Testis (tissue), 2 donors: ENCODE measurements at regions not wholly inside any gene's neighbourhood (a gene's known extent, or its start where the extent isn't known, plus 50 kb on each side); places are given as distances from the start of the nearest gene placed in this dataset.

Experiments used
- DNase-seq: peaks from one replicate; pipeline ENCODE4 v3.0.0-alpha.2; 2019
- H3K27ac ChIP-seq, 2 donors: fragments of 200-600 bp; sonication (generic); one replicate each; pipeline ENCODE4 v1.5.1; 2019
- H3K27me3 ChIP-seq: fragments of 200-600 bp; sonication (generic); one replicate; pipeline ENCODE4 v1.5.1; 2019
- H3K36me3 ChIP-seq: fragments of 200-600 bp; sonication (generic); one replicate; pipeline ENCODE4 v1.5.1; 2017; ENCODE audit warnings: low read depth; ENCODE audit errors: missing control alignments
- H3K4me1 ChIP-seq: fragments of 200-600 bp; sonication (generic); one replicate; pipeline ENCODE4 v1.5.1; 2019
- H3K4me3 ChIP-seq, 2 donors: fragments of 200-600 bp; sonication (generic); one replicate each; pipeline ENCODE4 v1.5.1; 2017 to 2019
- H3K9me3 ChIP-seq: fragments of 200-600 bp; sonication (generic); one replicate; pipeline ENCODE4 v1.5.1; 2017
- POLR2A ChIP-seq: fragments of 450-650 bp; IDR thresholded peaks from one replicate; pipeline ENCODE4 v1.6.1; 2017; ENCODE audit warnings: antibody characterized with exemption, mild to moderate bottlenecking, moderate library complexity
- WGBS, 2 donors: methylation state at CpG; one replicate each; pipeline ENCODE4 v1.1.5; 2018; 5-methylcytosine and 5-hydroxymethylcytosine counted together
- intact Hi-C: fragments of 100-400 bp; cut with DNase I; formaldehyde crosslinking; loops from one replicate; pipeline ENCODE4 v1.15.1; 2023; ENCODE audit warnings: low total_unique reads
- TF ChIP-seq, protein P1 (sequence below), 3 experiments: fragments of 450-650 bp in 2 of 3; fragments of 200-600 bp in 1 of 3; sonication (generic) in 1 of 3; IDR thresholded peaks; one replicate each; pipeline ENCODE4 v1.5.1; 2016 to 2019; ENCODE audit warnings: antibody characterized with exemption in 3 of 3, mild to moderate bottlenecking in 2 of 3, moderate library complexity in 1 of 3

GRCh38 chr13:54356209-54356608 lies 1327.6 kb downstream of the OLFM4 start:
- Histone ChIP-seq H3K36me3 (no peaks in the 10 kb centered on the region), H3K27ac (no peak overlapping the region), H3K4me3 (no peak overlapping the region), H3K4me1 (no peaks in the 10 kb centered on the region), H3K27me3 (no peaks in the 10 kb centered on the region), H3K9me3 (no peaks in the 10 kb centered on the region)
- TF ChIP-seq, protein P1, sequence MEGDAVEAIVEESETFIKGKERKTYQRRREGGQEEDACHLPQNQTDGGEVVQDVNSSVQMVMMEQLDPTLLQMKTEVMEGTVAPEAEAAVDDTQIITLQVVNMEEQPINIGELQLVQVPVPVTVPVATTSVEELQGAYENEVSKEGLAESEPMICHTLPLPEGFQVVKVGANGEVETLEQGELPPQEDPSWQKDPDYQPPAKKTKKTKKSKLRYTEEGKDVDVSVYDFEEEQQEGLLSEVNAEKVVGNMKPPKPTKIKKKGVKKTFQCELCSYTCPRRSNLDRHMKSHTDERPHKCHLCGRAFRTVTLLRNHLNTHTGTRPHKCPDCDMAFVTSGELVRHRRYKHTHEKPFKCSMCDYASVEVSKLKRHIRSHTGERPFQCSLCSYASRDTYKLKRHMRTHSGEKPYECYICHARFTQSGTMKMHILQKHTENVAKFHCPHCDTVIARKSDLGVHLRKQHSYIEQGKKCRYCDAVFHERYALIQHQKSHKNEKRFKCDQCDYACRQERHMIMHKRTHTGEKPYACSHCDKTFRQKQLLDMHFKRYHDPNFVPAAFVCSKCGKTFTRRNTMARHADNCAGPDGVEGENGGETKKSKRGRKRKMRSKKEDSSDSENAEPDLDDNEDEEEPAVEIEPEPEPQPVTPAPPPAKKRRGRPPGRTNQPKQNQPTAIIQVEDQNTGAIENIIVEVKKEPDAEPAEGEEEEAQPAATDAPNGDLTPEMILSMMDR (IDR thresholded peaks at IDR 0.05): no peak
- no peak for TF ChIP-seq POLR2A
- no peak for DNase-seq
- intact Hi-C loops: no loop called here

DNA sequence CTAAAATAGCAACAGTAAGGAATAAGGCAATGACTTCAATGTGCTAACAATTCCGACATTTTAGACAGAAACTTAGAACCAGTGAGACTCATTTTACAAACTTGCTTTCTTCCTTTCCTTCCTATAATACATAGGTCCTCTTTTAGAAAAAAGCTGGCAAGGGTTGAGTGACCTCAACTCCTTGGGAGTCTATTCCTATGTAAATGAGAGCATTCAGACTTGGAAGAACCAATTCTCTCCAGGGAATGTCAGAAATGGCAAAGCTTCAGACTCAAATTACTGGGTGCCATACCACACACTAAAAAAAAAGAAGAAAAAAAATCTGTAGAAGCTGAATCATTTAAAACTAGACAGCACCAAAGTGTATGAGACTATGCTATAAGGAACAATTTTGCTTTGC lies 1328.2 kb downstream of the OLFM4 start:
- WGBS, 2 donors: 85 to 88% methylated on average over 1 of the region's 1 CpG
- H3K27me3 ChIP-seq: no peaks in the 10 kb centered on the region
- no peaks in the 10 kb centered on the region for H3K9me3 ChIP-seq
- TF ChIP-seq, protein P1 (IDR thresholded peaks at IDR 0.05): no peak
- no peak for TF ChIP-seq POLR2A
- no peak for DNase-seq
- no peaks in the 10 kb centered on the region for H3K4me1 ChIP-seq
- H3K27ac ChIP-seq: no peak overlapping the region
- no peak overlapping the region for H3K4me3 ChIP-seq
- intact Hi-C loops: no loop called here
- no peaks in the 10 kb centered on the region for H3K36me3 ChIP-seq

DNA sequence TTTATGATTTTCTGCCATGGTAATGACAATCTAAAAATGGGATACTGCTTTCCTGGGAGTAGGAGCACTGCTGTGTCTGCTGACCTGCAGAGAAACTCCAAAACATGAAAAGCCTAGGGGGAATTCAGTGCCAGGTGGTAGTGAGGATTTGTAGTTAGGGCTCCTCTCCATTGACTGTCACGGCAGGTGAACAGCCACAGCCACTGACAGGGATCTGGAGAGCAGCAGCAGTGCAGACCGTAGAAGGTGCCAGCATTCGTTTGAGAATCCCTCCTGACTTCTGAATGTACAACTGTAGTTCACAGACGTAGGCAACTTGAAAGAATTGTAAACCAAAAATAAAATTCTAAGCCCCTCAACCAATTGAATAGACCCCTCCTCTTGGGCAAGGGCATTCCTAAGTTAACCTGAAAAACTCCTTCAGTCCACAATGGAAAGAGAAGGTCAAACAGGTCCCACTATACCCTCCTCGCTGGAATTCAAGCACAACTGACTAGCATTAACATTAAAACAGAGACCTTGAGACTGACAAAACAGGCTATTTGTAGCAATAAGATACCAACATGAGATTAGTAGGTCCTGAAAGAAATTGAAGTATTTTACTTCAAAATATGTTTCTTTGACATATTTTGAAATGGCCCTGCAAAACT lies 1328.8 kb downstream of the OLFM4 start:
- no peaks in the 10 kb centered on the region for H3K4me1 ChIP-seq
- H3K4me3 ChIP-seq: no peak overlapping the region
- no peak overlapping the region for H3K27ac ChIP-seq
- intact Hi-C loops: no loop called here
- TF ChIP-seq, protein P1 (IDR thresholded peaks at IDR 0.05): no peak
- no peak for TF ChIP-seq POLR2A
- H3K9me3 ChIP-seq: no peaks in the 10 kb centered on the region
- no peak for DNase-seq
- no peaks in the 10 kb centered on the region for H3K27me3 ChIP-seq
- H3K36me3 ChIP-seq: no peaks in the 10 kb centered on the region
- 81 to 84% methylated on average over 5 of the region's 5 CpGs for WGBS, 2 donors

GRCh38 chr13:54361460-54361859 lies 1332.8 kb downstream of the OLFM4 start:
- Histone ChIP-seq H3K36me3 (no peaks in the 10 kb centered on the region), H3K27me3 (no peaks in the 10 kb centered on the region), H3K9me3 (no peaks in the 10 kb centered on the region), H3K4me1 (no peaks in the 10 kb centered on the region), H3K27ac (no peak overlapping the region), H3K4me3 (no peak overlapping the region)
- no peak for DNase-seq
- intact Hi-C loops: no loop called here
- TF ChIP-seq POLR2A: no peak
- TF ChIP-seq, protein P1 (IDR thresholded peaks at IDR 0.05): no peak
- WGBS, 2 donors: 92 to 95% methylated on average over 1 of the region's 1 CpG

DNA sequence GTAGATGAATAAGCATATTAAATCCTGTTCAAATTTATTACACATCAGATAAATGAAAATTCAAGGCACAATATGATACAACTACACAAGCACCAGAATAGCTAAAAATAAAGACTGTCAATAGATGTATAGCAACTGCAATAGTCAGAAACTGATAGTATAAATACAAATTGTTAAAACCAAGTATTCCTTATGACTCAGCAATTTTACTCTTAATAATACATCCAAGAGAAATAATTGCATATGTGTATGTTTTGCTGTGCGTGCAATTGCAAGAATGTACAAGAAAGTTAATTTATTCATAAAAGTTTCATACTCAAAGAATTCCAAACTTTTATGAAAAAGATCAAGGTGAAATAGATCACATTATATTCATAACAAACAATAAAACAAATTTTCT lies 1338.1 kb downstream of the OLFM4 start:
- H3K27me3 ChIP-seq: no peaks in the 10 kb centered on the region
- no peak overlapping the region for H3K27ac ChIP-seq
- no peaks in the 10 kb centered on the region for H3K4me1 ChIP-seq
- H3K4me3 ChIP-seq: no peak overlapping the region
- intact Hi-C loops: no loop called here
- no peaks in the 10 kb centered on the region for H3K9me3 ChIP-seq
- 92 to 93% methylated on average over 1 of the region's 1 CpG for WGBS, 2 donors
- no peaks in the 10 kb centered on the region for H3K36me3 ChIP-seq
- no peak for DNase-seq
- TF ChIP-seq, protein P1 (IDR thresholded peaks at IDR 0.05): no peak
- TF ChIP-seq POLR2A: no peak
